Natural killer cell (primary cell): ENCODE measurements at regions not wholly inside any gene's neighbourhood (a gene's known extent, or its start where the extent isn't known, plus 50 kb on each side); places are given as distances from the start of the nearest gene placed in this dataset.

ENCODE experiments used
- ATAC-seq, 3 donors: fragments of 150-1000 bp in 2 of 3; fragments of 200-7000 bp in 1 of 3; cut with Tn5 transposase; 1 replicate in 1 of 3; 2 replicates in 2 of 3; pipeline ENCODE4 v1.10.0; 2021; ENCODE audit warnings: mild to moderate bottlenecking in 2 of 3, moderate library complexity in 2 of 3
- DNase-seq, 2 donors: peaks; one replicate each; pipeline versions ENCODE4 v3.0.0 to v3.0.0-alpha.2; 2013 to 2021; ENCODE audit warnings: mixed read lengths in 1 of 2
- H3K27ac ChIP-seq: one replicate; pipeline ENCODE4 v1.5.1; 2013; ENCODE audit warnings: mild to moderate bottlenecking, low read length
- H3K27me3 ChIP-seq: one replicate; pipeline ENCODE4 v1.6.1; 2013; ENCODE audit warnings: low read length; ENCODE audit not compliant: control insufficient read depth, insufficient read depth
- H3K36me3 ChIP-seq: one replicate; pipeline ENCODE4 v1.6.1; 2013; ENCODE audit warnings: low read length; ENCODE audit not compliant: control insufficient read depth, insufficient read depth
- H3K4me1 ChIP-seq: one replicate; pipeline ENCODE4 v1.6.1; 2013; ENCODE audit warnings: low read length; ENCODE audit not compliant: control insufficient read depth, insufficient read depth
- H3K4me3 ChIP-seq: one replicate; pipeline ENCODE4 v1.5.1; 2013; ENCODE audit warnings: low read length
- H3K9me3 ChIP-seq: one replicate; pipeline ENCODE4 v1.6.1; 2013; ENCODE audit warnings: low read length; ENCODE audit not compliant: control insufficient read depth, insufficient read depth
- H3K27ac Mint-ChIP-seq, 2 donors: one replicate each; pipeline ENCODE4 v1.8.0; 2022; ENCODE audit warnings: mild to moderate bottlenecking in 2 of 2, mixed read lengths in 2 of 2, moderate library complexity in 1 of 2
- H3K27me3 Mint-ChIP-seq, 2 donors: one replicate each; pipeline ENCODE4 v1.8.0; 2022; ENCODE audit warnings: low read depth in 2 of 2, mixed read lengths in 2 of 2
- H3K36me3 Mint-ChIP-seq: one replicate; pipeline ENCODE4 v1.8.0; 2022; ENCODE audit warnings: mixed read lengths
- H3K4me1 Mint-ChIP-seq, 2 donors: one replicate each; pipeline ENCODE4 v1.8.0; 2022; ENCODE audit warnings: mixed read lengths in 2 of 2
- H3K4me3 Mint-ChIP-seq: one replicate; pipeline ENCODE4 v1.8.0; 2022; ENCODE audit warnings: mild to moderate bottlenecking, moderate library complexity, mixed read lengths
- H3K9me3 Mint-ChIP-seq, 2 donors: one replicate each; pipeline ENCODE4 v1.8.0; 2022; ENCODE audit warnings: mixed read lengths in 2 of 2
- WGBS: methylation state at CpG from one replicate; pipeline ENCODE4 v1.1.7; 2013; ENCODE audit warnings: missing lambda C conversion rate; ENCODE audit not compliant: insufficient coverage; 5-methylcytosine and 5-hydroxymethylcytosine counted together
- intact Hi-C: fragments of 100-400 bp; cut with micrococcal nuclease; formaldehyde crosslinking; loops from one replicate; pipeline ENCODE4 v1.14.2; 2022
- TF ChIP-seq, protein P1 (sequence below): fragments of 200-600 bp; IDR thresholded peaks from one replicate; pipeline ENCODE4 v1.8.0; 2022; ENCODE audit warnings: antibody characterized with exemption

GRCh38 chr16:6616746-6617145 is 715.9 kb upstream of the RBFOX1 start:
- Histone ChIP-seq H3K27me3 (no peaks in the 10 kb centered on the region), H3K4me3 (no peak overlapping the region), H3K27ac (no peak overlapping the region), H3K36me3 (no peaks in the 10 kb centered on the region), H3K4me1 (no peaks in the 10 kb centered on the region), H3K9me3 (peaks cover 2% of the 10 kb centered on the region)
- DNase-seq (no peak), ATAC-seq (no peak)
- Mint-ChIP-seq H3K4me3 (no peak overlapping the region), H3K9me3 (peaks cover 7 to 12% of the 10 kb centered on the region in 2 donors), H3K27ac (no peak overlapping the region), H3K4me1 (no peaks in the 10 kb centered on the region), H3K27me3 (no peaks in the 10 kb centered on the region), H3K36me3 (no peaks in the 10 kb centered on the region)
- 92% methylated on average over 6 of the region's 6 CpGs for WGBS
- TF ChIP-seq, protein P1, sequence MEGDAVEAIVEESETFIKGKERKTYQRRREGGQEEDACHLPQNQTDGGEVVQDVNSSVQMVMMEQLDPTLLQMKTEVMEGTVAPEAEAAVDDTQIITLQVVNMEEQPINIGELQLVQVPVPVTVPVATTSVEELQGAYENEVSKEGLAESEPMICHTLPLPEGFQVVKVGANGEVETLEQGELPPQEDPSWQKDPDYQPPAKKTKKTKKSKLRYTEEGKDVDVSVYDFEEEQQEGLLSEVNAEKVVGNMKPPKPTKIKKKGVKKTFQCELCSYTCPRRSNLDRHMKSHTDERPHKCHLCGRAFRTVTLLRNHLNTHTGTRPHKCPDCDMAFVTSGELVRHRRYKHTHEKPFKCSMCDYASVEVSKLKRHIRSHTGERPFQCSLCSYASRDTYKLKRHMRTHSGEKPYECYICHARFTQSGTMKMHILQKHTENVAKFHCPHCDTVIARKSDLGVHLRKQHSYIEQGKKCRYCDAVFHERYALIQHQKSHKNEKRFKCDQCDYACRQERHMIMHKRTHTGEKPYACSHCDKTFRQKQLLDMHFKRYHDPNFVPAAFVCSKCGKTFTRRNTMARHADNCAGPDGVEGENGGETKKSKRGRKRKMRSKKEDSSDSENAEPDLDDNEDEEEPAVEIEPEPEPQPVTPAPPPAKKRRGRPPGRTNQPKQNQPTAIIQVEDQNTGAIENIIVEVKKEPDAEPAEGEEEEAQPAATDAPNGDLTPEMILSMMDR = no peak
- intact Hi-C loops = no loop called here

DNA sequence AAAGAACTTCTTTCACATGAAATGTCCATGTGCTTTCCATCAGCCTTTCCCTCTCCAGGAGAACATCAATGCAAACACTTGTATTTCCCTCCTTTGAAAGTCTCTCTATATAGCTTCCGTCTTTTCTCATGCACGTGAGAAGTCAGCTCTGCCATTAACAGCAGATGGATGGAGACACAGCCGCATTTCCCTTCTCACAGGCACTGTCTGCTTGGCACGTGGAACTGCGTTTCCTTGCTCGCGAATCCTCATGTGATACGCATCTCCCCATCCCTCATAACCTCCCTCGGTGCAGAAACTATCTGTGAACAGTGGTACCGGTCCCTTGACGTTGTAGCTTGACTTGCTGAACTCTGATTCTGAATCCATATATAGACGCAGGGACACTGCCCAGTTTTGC is 717.0 kb upstream of the RBFOX1 start:
- Histone ChIP-seq H3K9me3 (no peaks in the 10 kb centered on the region), H3K27me3 (no peaks in the 10 kb centered on the region), H3K27ac (no peak overlapping the region), H3K36me3 (no peaks in the 10 kb centered on the region), H3K4me3 (no peak overlapping the region), H3K4me1 (no peaks in the 10 kb centered on the region)
- TF ChIP-seq, protein P1 = no peak
- H3K27me3 Mint-ChIP-seq = no peaks in the 10 kb centered on the region
- no peak for ATAC-seq
- peaks cover 4 to 8% of the 10 kb centered on the region in 2 donors for H3K9me3 Mint-ChIP-seq
- no peak overlapping the region for H3K4me3 Mint-ChIP-seq
- intact Hi-C loops = no loop called here
- H3K4me1 Mint-ChIP-seq = no peaks in the 10 kb centered on the region
- H3K36me3 Mint-ChIP-seq = no peaks in the 10 kb centered on the region
- DNase-seq = no peak
- WGBS = 77% methylated on average over 12 of the region's 12 CpGs
- no peak overlapping the region for H3K27ac Mint-ChIP-seq

DNA sequence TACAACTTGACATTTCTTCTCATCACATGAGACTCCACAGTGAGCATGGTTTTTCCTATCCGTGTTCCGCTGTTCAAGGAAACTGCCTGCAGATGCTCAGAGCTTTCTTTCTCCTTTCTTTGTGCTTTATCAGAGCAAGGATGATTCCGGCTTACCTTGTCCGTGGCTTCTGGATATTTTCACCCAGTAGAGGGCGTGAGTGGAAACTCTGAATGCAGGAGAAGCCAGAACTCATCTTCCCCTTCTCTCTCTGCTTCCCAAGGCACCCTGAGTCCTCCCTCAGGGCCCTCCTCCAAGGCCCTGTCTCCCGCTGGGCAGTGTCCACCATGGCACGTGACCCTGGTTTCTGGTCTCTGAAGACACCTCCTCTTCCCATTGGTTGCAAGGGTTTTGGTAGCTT is 721.1 kb upstream of the RBFOX1 start:
- DNase-seq (no peak), ATAC-seq (no peak)
- no peaks in the 10 kb centered on the region for H3K36me3 Mint-ChIP-seq
- H3K4me1 Mint-ChIP-seq = no peaks in the 10 kb centered on the region
- no peak overlapping the region for H3K27ac ChIP-seq
- TF ChIP-seq, protein P1 = no peak
- H3K27me3 ChIP-seq = no peaks in the 10 kb centered on the region
- no peak overlapping the region for H3K4me3 Mint-ChIP-seq
- WGBS = 49% methylated on average over 7 of the region's 7 CpGs
- peaks cover 0 to 2% of the 10 kb centered on the region in 2 donors for H3K9me3 Mint-ChIP-seq
- H3K36me3 ChIP-seq = no peaks in the 10 kb centered on the region
- H3K27ac Mint-ChIP-seq = no peak overlapping the region
- no peaks in the 10 kb centered on the region for H3K27me3 Mint-ChIP-seq
- no peaks in the 10 kb centered on the region for H3K9me3 ChIP-seq
- intact Hi-C loops = no loop called here
- no peak overlapping the region for H3K4me3 ChIP-seq
- no peaks in the 10 kb centered on the region for H3K4me1 ChIP-seq

DNA sequence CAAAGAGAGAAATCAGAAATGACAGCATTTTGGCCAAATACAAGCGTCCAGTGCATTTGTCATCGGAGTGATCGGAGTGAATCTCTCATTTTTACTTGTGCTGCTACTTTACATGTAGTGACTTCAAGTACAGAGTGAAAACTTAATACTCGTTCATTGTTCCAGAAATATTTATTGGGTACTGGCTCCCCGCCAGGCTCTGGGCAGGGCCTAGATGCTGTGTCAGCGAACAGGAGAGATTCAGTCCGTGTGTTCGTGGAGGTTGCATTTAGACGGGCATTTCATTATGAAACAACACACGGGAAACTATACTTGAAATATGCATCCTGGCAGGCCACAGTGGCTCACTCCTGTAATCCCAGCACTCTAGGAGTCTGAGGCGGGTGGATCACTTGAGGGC is 727.2 kb upstream of the RBFOX1 start:
- H3K36me3 ChIP-seq = no peaks in the 10 kb centered on the region
- H3K4me1 ChIP-seq = no peaks in the 10 kb centered on the region
- no peak overlapping the region for H3K4me3 Mint-ChIP-seq
- no peaks in the 10 kb centered on the region for H3K27me3 ChIP-seq
- no peaks in the 10 kb centered on the region for H3K9me3 ChIP-seq
- no peak for ATAC-seq
- no peaks in the 10 kb centered on the region for H3K4me1 Mint-ChIP-seq
- no peaks in the 10 kb centered on the region for H3K36me3 Mint-ChIP-seq
- no peaks in the 10 kb centered on the region for H3K9me3 Mint-ChIP-seq
- no peak for DNase-seq
- whole genome bisulfite sequencing = 87% methylated on average over 11 of the region's 11 CpGs
- H3K27ac Mint-ChIP-seq = no peak overlapping the region
- H3K4me3 ChIP-seq = no peak overlapping the region
- TF ChIP-seq, protein P1 = no peak
- intact Hi-C loops = no loop called here
- no peaks in the 10 kb centered on the region for H3K27me3 Mint-ChIP-seq
- H3K27ac ChIP-seq = no peak overlapping the region
